NOMO-1 (cell line): ENCODE measurements at regions not wholly inside any gene's neighbourhood (a gene's known extent, or its start where the extent isn't known, plus 50 kb on each side); places are given as distances from the start of the nearest gene placed in this dataset.
"Not testable (repeated sequence)": the region's sequence is repeated elsewhere in the genome, so short reads cannot be mapped to it uniquely, and the experiment has no call there.

ENCODE experiments used
- DNase-seq, 2 experiments: peaks; one replicate each; lab custom pipeline; 2025; ENCODE audit not compliant: unreplicated experiment in 2 of 2; lab: John Stamatoyannopoulos, UW

DNA sequence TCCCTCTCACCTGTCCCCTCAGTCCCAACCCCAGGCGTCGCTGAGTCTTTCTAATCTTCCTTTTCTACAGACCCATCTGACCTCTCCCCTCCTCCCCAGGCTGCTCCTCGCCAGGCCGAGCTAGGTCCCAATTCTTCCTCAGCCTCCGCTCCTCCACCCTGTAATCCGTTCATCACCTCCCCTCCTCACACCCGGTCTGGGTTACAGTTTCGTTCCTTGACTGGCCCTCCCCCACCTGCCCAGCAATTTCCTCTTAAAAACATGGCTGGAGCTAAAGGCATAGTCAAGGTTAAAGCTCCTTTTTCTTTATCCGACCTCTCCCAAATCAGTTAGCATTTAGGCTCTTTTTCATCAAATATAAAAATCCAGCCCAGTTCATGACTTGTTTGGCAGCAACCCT, 262.0 kb downstream of the SMARCA2 start:
- not testable (repeated sequence) for DNase-seq

DNA sequence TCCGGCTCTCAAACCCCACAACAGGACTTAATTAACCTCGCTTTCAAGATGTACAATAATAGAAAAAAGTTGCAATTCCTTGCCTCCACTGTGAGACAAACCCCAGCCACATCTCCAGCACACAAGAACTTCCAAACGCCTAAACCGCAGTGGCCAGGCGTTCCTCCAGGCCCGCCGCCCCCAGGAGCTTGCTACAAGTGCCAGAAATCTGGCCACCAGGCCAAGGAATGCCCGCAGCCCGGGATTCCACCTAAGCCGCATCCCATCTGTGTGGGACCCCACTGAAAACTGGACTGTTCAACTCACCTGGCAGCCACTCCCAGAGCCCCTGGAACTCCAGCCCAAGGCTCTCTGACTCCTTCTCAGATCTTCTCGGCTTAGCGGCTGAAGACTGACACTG, 262.5 kb downstream of the SMARCA2 start:
- DNase-seq = not testable (repeated sequence)

DNA sequence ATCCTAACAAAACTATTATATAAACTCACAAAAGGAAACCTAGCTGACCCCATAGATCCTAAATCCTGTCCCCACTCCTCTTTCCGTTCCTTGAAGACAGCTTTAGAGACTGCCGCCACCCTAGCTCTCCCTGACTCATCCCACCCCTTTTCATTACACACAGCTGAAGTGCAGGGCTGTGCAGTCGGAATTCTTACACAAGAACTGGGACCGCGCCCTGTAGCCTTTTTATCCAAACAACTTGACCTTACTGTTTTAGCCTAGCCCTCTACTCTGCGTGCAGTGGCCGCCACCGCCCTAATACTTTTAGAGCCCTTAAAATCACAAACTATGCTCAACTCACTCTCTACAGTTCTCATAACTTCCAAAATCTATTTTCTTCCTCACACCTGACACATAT, 264.0 kb downstream of the SMARCA2 start:
- DNase-seq = not testable (repeated sequence)

DNA sequence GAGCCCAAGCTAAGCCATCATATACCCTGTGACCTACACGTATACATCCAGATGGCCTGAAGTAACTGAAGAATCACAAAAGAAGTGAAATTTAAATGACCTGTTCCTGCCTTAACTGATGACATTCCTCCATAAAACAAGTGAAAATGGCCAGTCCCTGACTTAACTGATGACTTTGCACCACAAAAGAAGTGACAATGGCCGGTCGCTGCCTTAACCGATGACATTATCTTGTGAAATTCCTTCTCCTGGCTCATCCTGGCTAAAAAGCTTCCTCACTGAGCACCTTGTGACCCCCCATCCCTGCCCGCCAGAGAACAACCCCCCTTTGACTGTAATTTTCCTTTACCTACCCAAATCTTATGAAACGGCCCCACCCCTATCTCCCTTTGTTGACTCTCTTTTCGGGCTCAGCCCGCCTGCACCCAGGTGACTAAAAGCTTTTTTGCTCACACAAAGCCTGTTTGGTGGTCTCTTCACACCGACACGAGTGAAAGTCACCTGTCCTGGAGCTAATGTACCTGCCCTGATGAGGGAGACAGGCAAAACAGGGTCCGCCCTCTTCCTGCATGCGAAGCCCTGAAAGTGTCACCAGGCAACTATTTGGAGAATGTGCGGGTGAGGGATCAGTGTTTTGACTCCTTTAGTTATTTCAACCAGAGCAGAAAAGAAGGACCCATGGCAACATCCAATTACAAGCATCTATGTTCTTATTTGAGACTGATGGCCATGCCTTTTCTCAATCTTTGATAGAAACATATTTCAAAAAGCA, 266.1 kb downstream of the SMARCA2 start:
- no peak for DNase-seq

DNA sequence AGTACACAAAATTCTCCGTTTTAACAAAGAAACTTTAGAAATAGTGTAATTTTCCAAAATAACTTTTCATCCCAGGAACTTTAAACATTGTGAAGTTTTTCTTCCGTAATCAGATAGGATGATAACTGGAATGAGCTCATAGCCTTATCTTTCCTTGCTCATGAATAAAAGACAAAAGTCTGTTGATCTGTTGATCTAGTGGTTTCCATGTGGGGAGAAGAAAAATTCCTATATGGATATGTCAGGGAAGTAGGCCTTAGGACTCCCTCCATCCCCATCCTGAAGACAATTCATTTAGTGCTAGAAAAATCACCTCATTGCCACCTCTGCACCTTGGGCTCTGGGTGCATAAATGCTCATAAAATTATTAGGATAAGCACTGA, 266.6 kb downstream of the SMARCA2 start:
- no peak for DNase-seq

DNA sequence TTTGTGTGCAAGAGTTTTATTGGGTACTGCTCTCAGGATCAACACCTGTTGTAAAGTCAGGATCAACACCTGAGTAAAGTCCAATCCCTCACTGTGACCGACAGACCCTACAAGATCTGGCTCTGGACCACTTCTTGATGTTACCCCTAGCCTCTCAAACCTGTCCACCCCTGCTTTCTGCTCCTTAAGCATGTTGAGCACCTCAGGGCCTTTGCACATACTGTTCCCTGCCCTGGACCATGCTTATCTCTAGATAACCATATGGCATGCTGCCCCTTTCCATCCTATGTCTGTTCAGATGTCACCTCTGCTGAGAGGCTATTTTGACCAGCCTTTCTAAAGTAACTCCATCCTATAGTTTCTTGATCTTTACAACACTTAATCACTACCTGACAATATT, 269.6 kb downstream of the SMARCA2 start:
- DNase-seq = no peak

DNA sequence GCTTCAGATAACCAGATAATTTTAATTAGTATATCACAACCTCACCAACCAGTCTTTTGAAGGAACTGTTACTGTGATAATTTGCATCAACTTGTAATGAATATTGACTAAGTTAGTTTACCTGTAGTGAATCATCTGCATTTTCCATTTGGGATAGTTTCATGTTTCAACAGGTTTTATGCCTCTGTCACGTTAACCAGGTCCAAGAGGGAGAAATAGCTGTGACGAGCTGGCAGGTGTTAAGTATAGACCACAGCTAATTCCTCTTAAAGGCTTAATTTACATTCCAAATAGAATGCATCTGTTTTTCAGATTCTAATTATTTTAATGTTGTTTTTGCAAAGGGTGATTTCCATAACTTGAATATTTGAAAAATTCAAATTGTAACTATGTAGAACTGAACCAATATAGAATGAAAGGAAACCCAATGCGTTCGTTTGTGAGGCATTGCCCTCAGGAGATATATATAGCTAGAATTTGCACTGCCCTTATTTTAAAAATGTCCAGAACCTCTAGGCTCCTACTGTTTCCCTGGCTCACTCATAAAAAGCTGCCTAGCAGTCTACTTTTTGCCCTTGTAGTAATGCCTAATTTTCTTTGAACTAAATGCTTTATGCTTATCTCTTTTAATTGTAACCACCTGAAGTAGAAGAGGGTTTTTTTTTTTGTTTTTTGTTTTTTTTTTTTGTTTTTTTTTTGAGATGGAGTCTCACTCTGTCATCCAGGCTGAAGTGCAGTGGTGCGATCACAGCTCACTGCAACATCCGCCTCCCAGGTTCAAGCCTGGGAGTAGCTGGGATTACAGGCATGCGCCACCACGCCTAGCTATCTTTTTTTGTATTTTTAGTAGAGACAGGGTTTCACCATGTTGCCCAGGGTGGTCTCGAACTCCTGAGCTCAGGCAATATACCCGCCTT, 270.5 kb downstream of the SMARCA2 start:
- no peak for DNase-seq

DNA sequence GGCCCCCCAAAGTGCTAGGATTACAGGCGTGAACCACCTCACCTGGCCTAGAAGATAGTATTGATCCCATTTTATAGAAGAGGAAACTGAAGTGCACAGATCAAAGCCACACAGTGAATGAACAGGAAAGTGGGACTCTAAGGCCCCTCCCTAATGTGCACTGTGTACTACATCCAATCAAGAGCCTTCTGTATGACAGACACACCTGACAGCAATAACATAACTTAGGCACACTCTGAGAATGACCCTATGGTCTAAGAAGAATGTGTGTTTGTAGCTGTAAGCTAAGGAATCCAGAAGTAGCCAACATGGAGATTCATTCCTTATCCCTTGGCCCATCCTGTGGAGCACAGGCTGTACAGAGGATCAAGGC, 271.2 kb downstream of the SMARCA2 start:
- no peak for DNase-seq

DNA sequence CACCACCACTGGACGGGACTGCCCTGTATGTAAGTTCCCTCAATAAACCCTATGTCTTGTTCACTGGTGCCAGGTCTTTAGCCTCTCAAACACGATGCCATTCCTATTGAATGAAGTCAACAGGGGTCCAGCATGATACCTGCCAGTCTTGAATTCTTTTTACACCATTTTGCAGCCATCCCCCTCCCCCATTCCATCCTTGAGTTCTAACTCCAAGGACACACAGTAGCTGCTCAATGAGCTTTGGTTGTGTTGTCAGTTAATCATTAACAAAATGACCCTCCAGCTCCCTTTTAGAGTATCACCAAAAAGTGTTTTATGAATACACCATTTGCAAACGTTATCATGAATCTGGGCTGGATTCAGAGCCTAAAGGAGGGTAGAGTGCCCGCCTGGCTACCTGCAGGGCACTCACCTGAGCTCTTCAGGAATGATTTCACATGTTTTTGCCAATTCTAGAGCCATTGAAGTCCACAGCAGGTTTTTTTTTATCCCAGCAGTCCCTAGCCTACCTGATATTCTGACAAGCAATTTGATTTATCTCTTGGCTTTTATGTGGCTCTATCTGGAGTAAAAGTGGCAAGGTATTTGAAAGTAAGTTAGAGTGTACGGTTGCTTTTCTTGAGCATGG, 271.8 kb downstream of the SMARCA2 start:
- no peak for DNase-seq

DNA sequence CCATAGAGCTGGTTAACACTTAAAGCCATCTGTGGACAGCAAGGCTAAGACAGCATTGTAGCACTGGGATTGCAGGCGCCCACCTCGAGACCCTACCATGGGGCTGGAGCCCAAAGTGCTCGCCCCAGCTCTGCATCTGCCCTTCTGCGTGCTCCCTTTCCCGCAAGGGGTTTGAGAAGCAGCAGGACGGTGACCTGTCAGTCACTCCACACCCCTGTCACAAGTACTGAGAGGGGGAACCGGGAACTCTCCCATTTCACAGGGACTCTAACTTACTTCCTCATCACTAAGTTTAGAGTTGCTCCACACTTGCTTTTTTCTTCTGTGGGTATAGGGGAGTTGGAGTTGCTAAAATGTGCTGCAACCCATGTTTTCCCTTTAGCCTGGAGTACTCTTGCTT, 273.2 kb downstream of the SMARCA2 start:
- peak in 1 of 2 experiments; percentile 15 for DNase-seq

DNA sequence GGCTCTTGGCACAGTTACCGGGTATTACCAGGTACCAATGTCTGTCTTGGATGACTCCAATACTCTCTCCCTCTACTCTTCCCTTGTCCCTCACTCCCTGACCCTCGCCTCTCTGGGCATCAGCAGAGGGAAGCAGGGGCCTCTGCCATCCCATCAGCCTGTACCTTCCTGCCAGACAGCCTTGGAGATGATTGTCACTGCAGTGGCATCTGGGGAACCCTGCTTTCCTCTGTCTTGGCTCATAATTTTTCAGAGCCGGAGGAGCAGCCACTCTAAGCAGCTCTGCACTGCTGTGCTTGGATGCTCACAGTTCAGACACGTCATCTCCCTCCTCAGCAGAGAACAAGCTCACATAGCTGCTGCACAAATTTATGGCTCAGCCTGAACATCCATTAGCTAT, 274.1 kb downstream of the SMARCA2 start:
- DNase-seq = no peak

DNA sequence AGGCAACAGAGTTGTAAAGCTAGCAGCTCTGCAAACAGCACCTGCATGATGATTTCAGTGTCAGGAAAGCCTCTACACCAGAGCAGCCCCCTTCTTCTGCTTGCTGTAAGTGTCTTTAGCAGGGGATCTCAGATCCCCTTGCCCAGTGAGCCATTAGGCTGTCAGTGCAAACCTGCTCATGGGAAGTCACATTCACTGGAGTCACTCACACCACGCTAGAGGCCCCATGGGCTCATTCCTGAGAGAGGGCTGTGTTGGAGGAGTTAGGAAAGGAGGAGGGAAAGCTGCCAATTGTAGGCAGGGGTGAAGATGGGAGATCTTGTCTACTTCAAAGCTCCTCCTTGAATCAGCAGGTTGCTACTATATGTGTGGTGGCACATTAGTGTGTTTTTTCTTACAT, 275.2 kb downstream of the SMARCA2 start:
- DNase-seq = no peak

DNA sequence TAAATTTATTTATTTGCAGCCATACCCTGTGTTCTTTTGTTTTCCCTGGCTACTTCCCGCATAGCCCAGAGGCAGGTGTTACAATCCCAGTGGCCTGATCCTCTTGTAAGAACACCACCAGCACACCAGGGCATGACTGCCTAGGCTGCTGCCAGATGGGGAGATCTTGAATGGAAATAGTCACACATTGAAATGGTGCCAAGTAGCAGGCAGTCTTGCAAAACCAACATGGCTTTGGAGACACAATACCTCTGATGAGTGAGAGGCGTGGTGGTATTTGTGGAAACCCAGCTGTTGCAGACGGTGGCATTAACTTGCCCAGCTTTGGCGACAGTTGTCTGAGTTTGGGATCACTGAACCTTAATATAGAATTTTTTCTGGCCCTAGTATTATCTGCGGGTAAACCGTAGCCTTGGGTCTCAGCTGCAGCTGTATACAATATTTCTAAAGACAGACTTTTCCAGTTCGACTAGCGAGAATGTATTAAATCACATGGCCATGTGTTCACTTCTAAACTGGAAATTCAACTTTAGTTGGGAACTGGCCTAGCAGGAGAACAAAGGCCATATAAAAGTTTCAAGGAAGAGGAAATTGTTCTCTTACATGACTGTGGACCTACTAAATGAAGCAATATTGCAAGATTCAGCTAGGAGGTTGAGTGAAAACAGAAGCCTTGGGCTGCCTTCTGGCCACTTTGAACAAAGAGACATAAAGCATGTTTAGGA, 277.0 kb downstream of the SMARCA2 start:
- no peak for DNase-seq

DNA sequence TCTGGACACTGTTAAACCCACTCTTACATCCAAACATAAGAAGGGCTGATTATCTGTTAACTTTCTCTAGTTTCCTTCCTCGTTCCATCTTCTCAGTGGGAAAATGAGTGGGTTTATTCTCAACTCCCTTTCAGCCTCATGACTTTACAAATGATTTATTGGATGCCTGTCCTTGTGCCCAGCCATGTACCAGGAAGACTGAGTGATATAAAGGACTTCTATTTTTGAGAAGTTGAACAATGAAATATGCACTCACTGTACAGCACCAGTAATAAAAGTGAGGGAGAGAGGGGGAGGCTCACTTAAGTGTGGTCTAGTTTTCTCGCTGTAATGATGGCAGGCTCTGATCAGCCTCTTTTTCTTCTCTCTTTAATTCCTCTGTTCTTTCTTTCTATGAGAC, 277.6 kb downstream of the SMARCA2 start:
- DNase-seq = no peak

DNA sequence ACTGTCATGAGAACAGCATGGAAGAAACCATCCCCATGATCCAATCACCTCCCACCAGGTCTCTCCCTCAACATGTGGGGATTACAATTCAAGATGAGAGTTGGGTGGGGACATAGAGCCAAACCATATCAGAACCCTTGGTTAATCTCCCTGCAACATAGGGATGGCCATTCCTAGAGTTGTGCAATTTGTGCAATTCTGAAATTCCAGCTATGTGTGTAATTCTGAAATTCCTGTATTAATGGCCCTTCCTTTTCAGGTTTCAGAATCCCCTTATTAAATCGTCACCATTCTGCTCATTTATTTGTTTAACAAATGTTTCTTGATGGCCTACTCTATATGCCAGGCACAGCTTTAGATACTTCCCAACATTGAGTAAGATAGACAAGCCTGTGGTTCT, 282.6 kb downstream of the SMARCA2 start:
- DNase-seq = no peak

DNA sequence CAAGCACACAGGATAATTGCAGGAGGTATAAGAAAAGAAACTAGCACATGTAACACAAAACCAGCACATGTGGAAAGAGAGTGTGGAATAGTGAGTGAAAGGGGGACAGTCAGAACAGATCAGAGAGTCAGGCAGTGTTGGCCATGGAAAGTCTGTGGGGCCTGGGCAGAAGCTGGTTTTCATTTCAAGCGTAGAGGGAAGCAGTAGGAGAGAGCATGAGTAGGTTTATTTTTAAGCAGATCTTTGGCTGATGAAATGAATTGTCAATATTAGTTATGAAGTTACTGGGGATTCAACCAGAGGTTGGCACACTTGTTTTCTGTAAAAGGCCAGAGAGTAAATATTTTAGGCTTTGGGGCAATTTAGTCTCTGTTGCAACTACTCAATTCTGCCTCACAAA, 283.1 kb downstream of the SMARCA2 start:
- no peak for DNase-seq

DNA sequence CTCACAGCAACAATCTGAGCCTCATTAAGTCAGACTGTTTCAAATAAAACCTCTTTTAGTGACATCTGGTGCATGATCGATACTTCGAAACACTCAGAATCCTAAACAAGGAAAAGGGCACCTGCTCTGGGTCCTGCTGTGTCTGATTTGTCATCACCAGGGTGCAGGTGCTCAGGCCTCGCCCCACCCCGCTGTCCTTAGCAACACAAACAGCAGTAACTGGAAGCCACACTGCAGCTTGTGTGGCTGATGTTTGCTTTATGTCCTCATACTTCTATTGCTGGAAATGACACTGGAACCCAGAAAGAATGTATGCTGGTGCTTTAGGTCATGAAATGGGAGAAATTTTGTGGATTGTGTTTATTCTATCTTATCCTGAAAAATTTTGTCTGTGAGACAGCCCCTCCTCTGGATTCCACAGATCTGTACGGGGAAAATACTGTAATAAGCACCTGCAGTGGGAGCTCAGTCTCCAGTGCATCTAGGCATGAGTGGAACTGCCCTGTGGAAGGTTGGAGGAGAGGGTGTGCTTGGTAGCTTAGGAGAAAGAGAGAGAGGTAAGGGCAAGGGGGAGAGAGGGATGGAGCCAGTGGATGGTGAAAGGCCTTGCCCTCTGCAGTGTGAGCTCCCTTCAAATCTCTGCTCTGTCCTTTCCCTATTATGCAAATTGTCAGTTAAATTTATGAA, 284.2 kb downstream of the SMARCA2 start:
- DNase-seq = no peak

DNA sequence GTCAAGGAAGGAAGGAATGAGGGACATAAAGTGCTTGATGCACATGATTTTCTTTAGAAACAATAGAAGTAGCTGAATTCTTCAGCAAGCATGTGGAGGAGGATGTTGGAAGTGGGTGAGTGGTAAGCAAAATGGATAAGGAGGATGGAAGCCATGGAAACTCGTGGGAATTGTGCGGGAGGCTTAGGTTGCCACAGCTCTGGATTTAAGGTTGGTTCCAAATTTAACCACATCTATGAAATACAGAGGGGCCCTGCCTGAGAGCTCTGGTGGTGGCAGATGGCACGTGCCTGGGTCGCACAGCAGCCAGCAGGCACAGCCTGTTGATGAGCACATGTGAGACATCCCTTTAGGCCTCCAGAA, 284.7 kb downstream of the SMARCA2 start:
- no peak for DNase-seq

DNA sequence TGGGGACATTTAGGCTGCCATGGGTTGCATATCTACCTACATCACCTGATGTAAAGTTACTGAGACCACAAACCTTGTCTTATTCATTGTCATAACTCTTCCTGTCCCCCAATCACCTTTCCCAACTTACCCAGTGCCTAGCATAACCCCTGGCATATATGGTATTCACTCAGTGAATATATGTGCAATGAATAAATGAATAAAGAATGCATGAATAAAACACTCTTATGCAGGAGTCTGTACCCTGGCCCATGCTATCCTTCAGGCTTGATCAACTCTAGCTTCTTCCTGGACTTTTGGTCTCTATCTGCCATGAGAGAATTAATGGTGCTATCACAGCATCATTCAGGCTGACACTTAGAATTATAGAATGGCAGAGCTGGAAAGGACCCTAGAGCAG, 285.2 kb downstream of the SMARCA2 start:
- no peak for DNase-seq

DNA sequence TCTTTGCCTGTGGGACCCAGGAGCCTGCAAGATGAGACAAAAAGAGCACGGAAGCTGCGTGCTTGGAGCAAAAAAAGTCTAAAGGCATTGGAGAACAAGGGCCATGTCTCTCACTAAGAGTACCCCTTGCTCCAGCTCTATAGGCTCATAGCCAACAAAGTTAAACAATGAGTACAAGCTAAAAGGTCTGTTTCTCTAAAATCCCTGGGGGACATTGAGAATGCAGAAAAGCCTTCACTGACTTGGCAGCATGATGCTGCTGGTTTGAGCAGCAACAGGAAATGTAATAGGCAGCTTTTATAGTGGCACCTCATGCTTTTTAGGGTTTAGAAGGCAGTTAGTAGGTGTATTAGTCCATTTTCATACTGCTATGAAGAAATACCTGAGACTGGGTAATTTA, 287.5 kb downstream of the SMARCA2 start:
- DNase-seq = no peak

DNA sequence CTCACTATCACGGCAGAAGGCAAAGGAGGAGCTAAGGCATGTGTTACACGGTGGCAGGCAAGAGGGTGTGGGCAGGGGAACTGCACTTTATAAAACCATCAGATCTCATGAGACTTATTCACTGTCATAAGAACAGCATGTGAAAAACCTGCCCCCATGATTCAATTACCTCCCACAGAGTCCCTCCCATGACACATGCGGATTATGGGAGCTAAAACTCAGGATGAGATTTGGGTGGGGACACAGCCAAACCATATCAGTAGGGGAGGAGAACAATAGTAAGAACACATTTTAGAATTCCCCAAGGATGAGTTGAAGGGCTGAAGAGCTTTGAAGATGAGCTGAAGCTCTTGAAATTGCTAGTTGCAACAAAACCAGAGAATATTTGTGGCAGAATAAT, 287.9 kb downstream of the SMARCA2 start:
- no peak for DNase-seq
